ENCODE measurements at regions not wholly inside any gene's neighbourhood (a gene's known extent, or its start where the extent isn't known, plus 50 kb on each side); places are given as distances from the start of the nearest gene placed in this dataset.

- TF ChIP-seq CTCF (IDR thresholded peaks at IDR 0.05; ENCODE audit: low read length), result no peak
- TF ChIP-seq EZH2 (IDR thresholded peaks at IDR 0.05; ENCODE audit: borderline replicate concordance, low read length), result no peak
Measured at GRCh38 chr5:104512063-104512825, 949.7 kb upstream of the NUDT12 start.
